ENCODE measurements at regions not wholly inside any gene's neighbourhood (a gene's known extent, or its start where the extent isn't known, plus 50 kb on each side); places are given as distances from the start of the nearest gene placed in this dataset.

DNA sequence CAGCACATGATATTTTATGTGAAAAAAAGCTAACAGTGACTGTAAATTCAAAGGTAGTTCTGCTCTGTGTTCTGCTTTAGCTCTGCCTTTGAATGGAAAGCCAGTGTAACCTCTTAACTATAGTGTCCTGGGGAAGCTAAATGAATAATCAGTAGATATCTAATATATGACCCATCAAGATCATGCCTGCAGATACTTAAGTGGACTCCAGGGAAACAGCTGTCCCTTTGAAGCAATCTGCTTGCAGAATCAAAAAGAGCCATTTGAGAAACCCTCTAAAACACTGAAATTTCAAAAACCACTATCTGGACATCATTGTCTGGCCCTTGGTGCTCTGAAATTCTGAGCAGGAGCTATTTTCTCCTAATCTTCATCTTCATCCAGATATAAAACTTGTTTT lies 104.2 kb upstream of the ADGRL4 start:
- TF ChIP-seq, protein P1, sequence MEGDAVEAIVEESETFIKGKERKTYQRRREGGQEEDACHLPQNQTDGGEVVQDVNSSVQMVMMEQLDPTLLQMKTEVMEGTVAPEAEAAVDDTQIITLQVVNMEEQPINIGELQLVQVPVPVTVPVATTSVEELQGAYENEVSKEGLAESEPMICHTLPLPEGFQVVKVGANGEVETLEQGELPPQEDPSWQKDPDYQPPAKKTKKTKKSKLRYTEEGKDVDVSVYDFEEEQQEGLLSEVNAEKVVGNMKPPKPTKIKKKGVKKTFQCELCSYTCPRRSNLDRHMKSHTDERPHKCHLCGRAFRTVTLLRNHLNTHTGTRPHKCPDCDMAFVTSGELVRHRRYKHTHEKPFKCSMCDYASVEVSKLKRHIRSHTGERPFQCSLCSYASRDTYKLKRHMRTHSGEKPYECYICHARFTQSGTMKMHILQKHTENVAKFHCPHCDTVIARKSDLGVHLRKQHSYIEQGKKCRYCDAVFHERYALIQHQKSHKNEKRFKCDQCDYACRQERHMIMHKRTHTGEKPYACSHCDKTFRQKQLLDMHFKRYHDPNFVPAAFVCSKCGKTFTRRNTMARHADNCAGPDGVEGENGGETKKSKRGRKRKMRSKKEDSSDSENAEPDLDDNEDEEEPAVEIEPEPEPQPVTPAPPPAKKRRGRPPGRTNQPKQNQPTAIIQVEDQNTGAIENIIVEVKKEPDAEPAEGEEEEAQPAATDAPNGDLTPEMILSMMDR (conservative IDR thresholded peaks at IDR 0.05; ENCODE audit: low read length) = no peak
- TF ChIP-seq EZH2phosphoT487 (IDR thresholded peaks at IDR 0.05; ENCODE audit: borderline replicate concordance, low read depth, low read length) = no peak
